Prostate gland (tissue), 2 donors: ENCODE measurements at regions not wholly inside any gene's neighbourhood (a gene's known extent, or its start where the extent isn't known, plus 50 kb on each side); places are given as distances from the start of the nearest gene placed in this dataset.

Experiments used
- CTCF ChIP-seq, 4 experiments: fragments of 200-600 bp in 2 of 4; fragments of 450-650 bp in 2 of 4; sonication (generic) in 2 of 4; IDR thresholded peaks; 1 replicate in 3 of 4; 2 replicates in 1 of 4; pipeline ENCODE4 v1.5.1; 2016 to 2019; ENCODE audit warnings: antibody characterized with exemption in 4 of 4, mild to moderate bottlenecking in 2 of 4, moderate library complexity in 2 of 4
- POLR2A ChIP-seq: fragments of 450-650 bp; IDR thresholded peaks from one replicate; pipeline ENCODE4 v1.6.1; 2016; ENCODE audit warnings: antibody characterized with exemption, mild to moderate bottlenecking
- POLR2AphosphoS5 ChIP-seq: sonication (generic); formaldehyde crosslinking; IDR thresholded peaks from one replicate; pipeline ENCODE4 v1.6.1; 2017; ENCODE audit warnings: antibody characterized with exemption

- TF ChIP-seq CTCF (IDR thresholded peaks at IDR 0.05), result no peak
- no peak for TF ChIP-seq POLR2A
- no peak for TF ChIP-seq POLR2AphosphoS5
These were observed 340.2 kb upstream of the HNRNPA3 start for GRCh38 chr2:176872406-176872805.
